ENCODE measurements at regions not wholly inside any gene's neighbourhood (a gene's known extent, or its start where the extent isn't known, plus 50 kb on each side); places are given as distances from the start of the nearest gene placed in this dataset.

DNA sequence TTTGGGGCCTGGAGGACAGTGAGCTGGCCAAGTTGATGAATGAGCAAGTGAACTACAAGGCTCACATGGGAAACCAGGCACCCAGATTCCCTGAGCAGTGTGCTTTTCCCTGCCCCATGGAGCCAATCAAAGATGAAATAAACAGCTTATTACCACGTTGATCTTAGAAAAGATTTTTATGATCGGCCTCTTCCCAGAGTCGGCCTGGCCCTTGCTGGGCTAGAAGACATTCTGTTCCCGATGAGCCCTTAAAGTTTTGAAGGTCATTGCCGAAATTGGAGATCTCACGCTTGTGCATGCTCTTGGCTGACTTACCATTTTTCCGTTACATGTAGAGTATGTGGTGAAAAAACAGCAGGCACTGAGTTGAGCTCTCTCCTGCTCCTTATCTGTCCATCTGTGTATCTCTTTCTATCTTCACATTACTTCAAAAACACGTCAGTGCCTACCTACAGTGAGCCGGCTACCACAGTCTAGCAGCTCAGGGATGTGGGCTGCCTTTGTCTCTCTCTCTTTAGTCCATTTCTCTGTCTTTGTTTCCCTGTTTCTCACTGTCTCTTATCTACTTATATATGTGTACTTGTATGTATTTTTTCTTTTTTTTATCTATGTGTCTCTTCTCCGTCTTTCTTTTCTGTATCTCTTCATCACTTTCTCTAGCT is 248.8 kb upstream of the USP24 start:
- Histone ChIP-seq H3K27me3 (ENCODE audit: insufficient read depth, low read length, poor library complexity, severe bottlenecking) (no peaks in the 10 kb centered on the region), H2AFZ (ENCODE audit: low read length) (no peak overlapping the region), H3F3A (ENCODE audit: low read depth) (no peaks in the 10 kb centered on the region), H3K4me2 (ENCODE audit: low read depth, low read length, poor library complexity, severe bottlenecking) (no peak overlapping the region), H3K4me3 (ENCODE audit: low read length, poor library complexity, severe bottlenecking) (no peak overlapping the region), H3K79me2 (ENCODE audit: insufficient read depth, low read length) (no peaks in the 10 kb centered on the region), H4K20me1 (ENCODE audit: insufficient read depth, low read length, poor library complexity, severe bottlenecking) (no peaks in the 10 kb centered on the region), H3K9ac (ENCODE audit: low read depth, low read length, poor library complexity, severe bottlenecking) (no peak overlapping the region), H3K36me3 (ENCODE audit: insufficient read depth, low read length) (no peaks in the 10 kb centered on the region), H3K9me2 (replicated peaks; ENCODE audit: low read depth, low read length) (no peaks in the 10 kb centered on the region), H3K4me1 (ENCODE audit: insufficient read depth, low read length, poor library complexity, severe bottlenecking) (no peaks in the 10 kb centered on the region), H3K9me3 (ENCODE audit: insufficient read depth, low read depth, low read length) (no peaks in the 10 kb centered on the region)
- TF ChIP-seq, protein P1, sequence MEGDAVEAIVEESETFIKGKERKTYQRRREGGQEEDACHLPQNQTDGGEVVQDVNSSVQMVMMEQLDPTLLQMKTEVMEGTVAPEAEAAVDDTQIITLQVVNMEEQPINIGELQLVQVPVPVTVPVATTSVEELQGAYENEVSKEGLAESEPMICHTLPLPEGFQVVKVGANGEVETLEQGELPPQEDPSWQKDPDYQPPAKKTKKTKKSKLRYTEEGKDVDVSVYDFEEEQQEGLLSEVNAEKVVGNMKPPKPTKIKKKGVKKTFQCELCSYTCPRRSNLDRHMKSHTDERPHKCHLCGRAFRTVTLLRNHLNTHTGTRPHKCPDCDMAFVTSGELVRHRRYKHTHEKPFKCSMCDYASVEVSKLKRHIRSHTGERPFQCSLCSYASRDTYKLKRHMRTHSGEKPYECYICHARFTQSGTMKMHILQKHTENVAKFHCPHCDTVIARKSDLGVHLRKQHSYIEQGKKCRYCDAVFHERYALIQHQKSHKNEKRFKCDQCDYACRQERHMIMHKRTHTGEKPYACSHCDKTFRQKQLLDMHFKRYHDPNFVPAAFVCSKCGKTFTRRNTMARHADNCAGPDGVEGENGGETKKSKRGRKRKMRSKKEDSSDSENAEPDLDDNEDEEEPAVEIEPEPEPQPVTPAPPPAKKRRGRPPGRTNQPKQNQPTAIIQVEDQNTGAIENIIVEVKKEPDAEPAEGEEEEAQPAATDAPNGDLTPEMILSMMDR (conservative IDR thresholded peaks at IDR 0.05; ENCODE audit: low read length), result no peak
- no peak for TF ChIP-seq EZH2phosphoT487 (IDR thresholded peaks at IDR 0.05; ENCODE audit: borderline replicate concordance)

DNA sequence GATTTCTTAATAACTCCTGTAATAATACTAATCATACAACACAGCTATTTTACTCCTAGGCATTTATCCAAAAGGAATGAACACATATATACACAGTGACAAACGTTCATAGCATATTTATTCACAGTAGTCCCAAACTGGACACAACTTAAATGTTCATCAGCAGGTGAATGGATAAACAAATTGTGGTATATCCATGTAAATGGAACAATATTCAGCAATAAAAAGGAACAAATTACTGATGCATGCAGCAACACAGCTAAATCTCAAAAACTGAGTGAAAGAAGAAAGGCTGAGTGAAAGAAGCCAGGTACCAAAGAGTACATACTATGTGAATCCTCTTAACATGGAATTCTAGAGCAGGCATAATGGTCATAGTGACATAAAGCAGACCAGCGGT is 242.7 kb upstream of the USP24 start:
- Histone ChIP-seq H3K79me2 (ENCODE audit: insufficient read depth, low read length) (no peaks in the 10 kb centered on the region), H3K4me1 (ENCODE audit: insufficient read depth, low read length, poor library complexity, severe bottlenecking) (no peaks in the 10 kb centered on the region), H3K4me2 (ENCODE audit: low read depth, low read length, poor library complexity, severe bottlenecking) (no peak overlapping the region), H3K9ac (ENCODE audit: low read depth, low read length, poor library complexity, severe bottlenecking) (no peak overlapping the region), H3F3A (ENCODE audit: low read depth) (no peaks in the 10 kb centered on the region), H3K9me2 (replicated peaks; ENCODE audit: low read depth, low read length) (no peaks in the 10 kb centered on the region), H3K9me3 (ENCODE audit: insufficient read depth, low read depth, low read length) (peaks cover 10% of the 10 kb centered on the region; the same call in 1 of the 2 replicates), H3K27me3 (ENCODE audit: insufficient read depth, low read length, poor library complexity, severe bottlenecking) (no peaks in the 10 kb centered on the region), H3K4me3 (ENCODE audit: low read length, poor library complexity, severe bottlenecking) (no peak overlapping the region), H2AFZ (ENCODE audit: low read length) (no peak overlapping the region), H4K20me1 (ENCODE audit: insufficient read depth, low read length, poor library complexity, severe bottlenecking) (no peaks in the 10 kb centered on the region), H3K36me3 (ENCODE audit: insufficient read depth, low read length) (no peaks in the 10 kb centered on the region)
- TF ChIP-seq, protein P1 (conservative IDR thresholded peaks at IDR 0.05; ENCODE audit: low read length), result no peak

DNA sequence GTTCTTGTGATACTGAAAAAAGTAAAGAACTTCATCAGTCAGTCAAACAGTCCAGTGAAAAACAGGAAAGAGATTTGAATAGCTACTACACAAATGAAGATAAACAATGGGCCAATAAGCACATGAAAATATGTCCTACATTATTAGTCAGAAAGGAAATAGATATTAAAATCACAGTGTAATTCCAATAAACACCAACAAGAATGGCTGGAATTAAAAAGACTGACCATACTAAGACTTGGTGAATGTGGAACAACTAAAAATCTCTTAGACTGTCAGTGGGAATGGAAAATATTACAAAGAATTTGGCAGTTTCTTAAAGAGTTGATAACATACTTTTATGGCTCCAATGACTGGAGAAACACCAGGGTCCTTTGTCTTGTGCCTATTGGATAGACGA is 241.8 kb upstream of the USP24 start:
- no peaks in the 10 kb centered on the region for H3K9me2 ChIP-seq (replicated peaks; ENCODE audit: low read depth, low read length)
- H3F3A ChIP-seq (ENCODE audit: low read depth), result no peaks in the 10 kb centered on the region
- no peak overlapping the region for H3K9ac ChIP-seq (ENCODE audit: low read depth, low read length, poor library complexity, severe bottlenecking)
- no peaks in the 10 kb centered on the region for H3K4me1 ChIP-seq (ENCODE audit: insufficient read depth, low read length, poor library complexity, severe bottlenecking)
- H2AFZ ChIP-seq (ENCODE audit: low read length), result no peak overlapping the region
- H4K20me1 ChIP-seq (ENCODE audit: insufficient read depth, low read length, poor library complexity, severe bottlenecking), result no peaks in the 10 kb centered on the region
- H3K4me2 ChIP-seq (ENCODE audit: low read depth, low read length, poor library complexity, severe bottlenecking), result no peak overlapping the region
- H3K9me3 ChIP-seq (ENCODE audit: insufficient read depth, low read depth, low read length), result peaks cover 10% of the 10 kb centered on the region; the same call in 1 of the 2 replicates
- H3K79me2 ChIP-seq (ENCODE audit: insufficient read depth, low read length), result no peaks in the 10 kb centered on the region
- H3K4me3 ChIP-seq (ENCODE audit: low read length, poor library complexity, severe bottlenecking), result no peak overlapping the region
- no peaks in the 10 kb centered on the region for H3K27me3 ChIP-seq (ENCODE audit: insufficient read depth, low read length, poor library complexity, severe bottlenecking)
- TF ChIP-seq, protein P1 (conservative IDR thresholded peaks at IDR 0.05; ENCODE audit: low read length), result no peak
- TF ChIP-seq EZH2phosphoT487 (IDR thresholded peaks at IDR 0.05; ENCODE audit: borderline replicate concordance), result no peak
- no peaks in the 10 kb centered on the region for H3K36me3 ChIP-seq (ENCODE audit: insufficient read depth, low read length)

Data from Loucy (cell line).